K562 (cell line): ENCODE measurements at regions not wholly inside any gene's neighbourhood (a gene's known extent, or its start where the extent isn't known, plus 50 kb on each side); places are given as distances from the start of the nearest gene placed in this dataset.

ENCODE experiments used
- ATAC-seq: fragments of 200-7000 bp; cut with Tn5 transposase; 3 replicates; pipeline ENCODE4 v1.9.1; 2020; ENCODE audit warnings: moderate library complexity
- BruUV-seq: library from RNA; stranded (reverse); fragments of 400-500 nt; replicated peaks from 2 replicates; lab custom pipeline; 2021; lab: Mats Ljungman, UMichigan
- CTCF ChIA-PET: fragments of 300-600 bp; formaldehyde crosslinking; extraction: SDS; loops from one replicate; lab custom pipeline; 2021; ENCODE audit warnings: low intra/inter-chr PET ratio; lab: Yijun Ruan, JAX
- POLR2A ChIA-PET: fragments of 300-600, 350-650 bp; sonication (Branson Sonifier 250); formaldehyde crosslinking; extraction: SDS; loops from one replicate; lab custom pipeline; 2021; ENCODE audit warnings: antibody characterized with exemption, inconsistent platforms; lab: Yijun Ruan, JAX
- DNase-seq, 4 experiments: peaks; one replicate each; pipeline versions ENCODE4 v3.0.0 to v3.0.0-alpha.2; 2011 to 2018; ENCODE audit warnings: low spot score in 3 of 4, mixed read lengths in 3 of 4; ENCODE audit errors: extremely low read depth in 1 of 4
- FAIRE-seq: peaks from 2 replicates; lab custom pipeline; 2011; peaks lifted over from hg19 to GRCh38; lab: Jason Lieb, UNC
- H2AFZ ChIP-seq: 2 replicates; pipeline ENCODE4 v1.6.0; 2011; ENCODE audit warnings: low read depth, low read length, control low read depth, inconsistent platforms
- H3K27ac ChIP-seq: fragments of 200-600 bp; 3 replicates; pipeline ENCODE4 v1.8.0; 2011; ENCODE audit warnings: low read depth, mild to moderate bottlenecking, control low read depth, inconsistent platforms, low read length, moderate library complexity, mixed read lengths; ENCODE audit errors: extremely low read depth
- H3K27me3 ChIP-seq, 2 experiments: fragments of 300-600 bp in 1 of 2; 2 replicates in 1 of 2; 3 replicates in 1 of 2; pipeline versions ENCODE4 v1.6.0 to v1.8.0; 2011; ENCODE audit warnings: inconsistent platforms in 2 of 2, low read length in 2 of 2, mild to moderate bottlenecking in 1 of 2, mixed read lengths in 1 of 2, moderate library complexity in 1 of 2; ENCODE audit not compliant: control insufficient read depth in 2 of 2, insufficient read depth in 2 of 2
- H3K36me3 ChIP-seq: fragments of 300-600 bp; 3 replicates; pipeline ENCODE4 v1.8.0; 2011; ENCODE audit warnings: mild to moderate bottlenecking, low read length, inconsistent platforms; ENCODE audit not compliant: control insufficient read depth, insufficient read depth
- H3K4me1 ChIP-seq, 2 experiments: fragments of 200-600 bp in 1 of 2; replicated peaks in 1 of 2; 2 replicates in 1 of 2; 3 replicates in 1 of 2; pipeline versions ENCODE4 v1.5.1 to v1.8.0; 2011; ENCODE audit warnings: inconsistent platforms in 2 of 2, low read length in 2 of 2, mild to moderate bottlenecking in 1 of 2, mixed read lengths in 1 of 2, moderate library complexity in 1 of 2; ENCODE audit not compliant: control insufficient read depth in 2 of 2, insufficient read depth in 2 of 2
- H3K4me2 ChIP-seq: 2 replicates; pipeline ENCODE4 v1.6.1; 2011; ENCODE audit warnings: low read length, control low read depth, inconsistent platforms, mixed read lengths; ENCODE audit not compliant: insufficient read depth
- H3K4me3 ChIP-seq: fragments of 200-600 bp; sonication (generic), shearing (Covaris generic); 2 replicates; pipeline ENCODE4 v1.5.1; 2016; ENCODE audit warnings: control low read depth, inconsistent platforms
- H3K79me2 ChIP-seq: fragments of 200-600 bp; 3 replicates; pipeline ENCODE4 v1.8.0; 2011; ENCODE audit warnings: low read length, inconsistent platforms; ENCODE audit not compliant: control insufficient read depth, insufficient read depth
- H3K9ac ChIP-seq, 2 experiments: 2 replicates each; pipeline versions ENCODE4 v1.6.0 to v1.6.1; 2011; ENCODE audit warnings: low read depth in 2 of 2, low read length in 2 of 2, control low read depth in 1 of 2, inconsistent platforms in 1 of 2, mild to moderate bottlenecking in 1 of 2, mixed read lengths in 1 of 2; ENCODE audit not compliant: insufficient read depth in 1 of 2
- H3K9me1 ChIP-seq: one replicate; pipeline ENCODE4 v1.6.0; 2011; ENCODE audit warnings: inconsistent platforms, mild to moderate bottlenecking, low read length, moderate library complexity; ENCODE audit not compliant: control insufficient read depth, insufficient read depth
- H3K9me3 ChIP-seq: replicated peaks from 2 replicates; pipeline ENCODE4 v1.5.1; 2011; ENCODE audit warnings: low read depth, low read length, inconsistent platforms; ENCODE audit not compliant: control insufficient read depth, insufficient read depth
- H4K20me1 ChIP-seq: replicated peaks from 2 replicates; pipeline ENCODE4 v1.6.1; 2011; ENCODE audit warnings: low read length, inconsistent platforms, mixed read lengths; ENCODE audit not compliant: control insufficient read depth, insufficient read depth
- CTBP1 ChIP-seq: fragments of 450-650 bp; IDR thresholded peaks from 2 replicates; pipeline ENCODE4 v1.6.1; 2016; ENCODE audit warnings: borderline replicate concordance
- ETS2 ChIP-seq: IDR thresholded peaks from 2 replicates; pipeline ENCODE4 v1.6.1; 2016; ENCODE audit warnings: borderline replicate concordance, missing genetic modification characterization, mild to moderate bottlenecking, moderate library complexity, missing compliant biosample characterization; ENCODE audit not compliant: poor library complexity, severe bottlenecking
- GATAD2B ChIP-seq: fragments of 450-650 bp; IDR thresholded peaks from 2 replicates; pipeline ENCODE4 v1.6.1; 2017; ENCODE audit warnings: mild to moderate bottlenecking, borderline replicate concordance
- MTA1 ChIP-seq: fragments of 450-650 bp; IDR thresholded peaks from 2 replicates; pipeline ENCODE4 v1.6.1; 2017; ENCODE audit warnings: borderline replicate concordance
- NEUROD1 ChIP-seq: fragments of 150-350 bp; IDR thresholded peaks from 2 replicates; pipeline ENCODE4 v1.6.1; 2014; ENCODE audit warnings: borderline replicate concordance, low read length, low read depth; ENCODE audit not compliant: partially characterized antibody
- NFATC3 ChIP-seq: fragments of 450-650 bp; IDR thresholded peaks from 2 replicates; pipeline ENCODE4 v1.6.1; 2017; ENCODE audit warnings: mild to moderate bottlenecking
- ZNF212 ChIP-seq: fragments of 450-650 bp; formaldehyde crosslinking; IDR thresholded peaks from 2 replicates; pipeline ENCODE4 v1.4.0; 2020; ENCODE audit warnings: mild to moderate bottlenecking
- ZNF253 ChIP-seq: fragments of 250-450 bp; sonication (Bioruptor Pico); conservative IDR thresholded peaks from 2 replicates; pipeline ENCODE4 v1.6.1; 2021; ENCODE audit warnings: mild to moderate bottlenecking
- ZNF263 ChIP-seq: sonication (generic); formaldehyde crosslinking; IDR thresholded peaks from 2 replicates; pipeline ENCODE4 v1.8.0; 2022; ENCODE audit warnings: mild to moderate bottlenecking, missing genetic modification reagents, borderline replicate concordance
- ZNF280A ChIP-seq: fragments of 450-650 bp; IDR thresholded peaks from 2 replicates; pipeline ENCODE4 v1.6.1; 2018; ENCODE audit warnings: mild to moderate bottlenecking, low read depth; ENCODE audit not compliant: partially characterized antibody
- WGBS: fragments of 100-300 bp; shearing (Covaris generic); methylation state at CpG from one replicate; pipeline ENCODE4 v1.1.6; 2016; ENCODE audit warnings: low coverage, mixed read lengths; ENCODE audit not compliant: insufficient coverage; ENCODE audit errors: missing lambda C conversion rate; 5-methylcytosine and 5-hydroxymethylcytosine counted together
- in situ Hi-C: fragments of 300-500 bp; cut with MboI; formaldehyde crosslinking; loops from 4 replicates; pipeline ENCODE4 v1.15.0; 2018; ENCODE audit warnings: inconsistent platforms, mixed read lengths
- intact Hi-C: fragments of 100-400 bp; cut with micrococcal nuclease; formaldehyde crosslinking; loops from 2 replicates; pipeline ENCODE4 v1.14.2; 2022

GRCh38 chr2:6064757-6065156 lies 372.6 kb downstream of the SOX11 start:
- Histone ChIP-seq H3K27me3 (no peaks in the 10 kb centered on the region), H3K79me2 (no peaks in the 10 kb centered on the region), H3K4me3 (no peak overlapping the region), H3K9me1 (no peaks in the 10 kb centered on the region), H4K20me1 (no peaks in the 10 kb centered on the region), H3K9ac (no peak overlapping the region), H3K9me3 (no peaks in the 10 kb centered on the region; the same call in 1 of the 2 replicates), H3K4me1 (no peaks in the 10 kb centered on the region), H3K36me3 (no peaks in the 10 kb centered on the region), H2AFZ (no peak overlapping the region), H3K27ac (no peak overlapping the region), H3K4me2 (no peak overlapping the region)
- intact Hi-C loops (no loop called here), in situ Hi-C loops (no loop called here)
- FAIRE-seq (no peak), DNase-seq (no peak), ATAC-seq (no peak)
- POLR2A ChIA-PET, result no interaction called here
- CTCF ChIA-PET, result no interaction called here
- no peak for TF ChIP-seq GATAD2B
- TF ChIP-seq ZNF280A, result no peak
- no peak for TF ChIP-seq ZNF212
- TF ChIP-seq ZNF263, result no peak
- TF ChIP-seq CTBP1, result no peak
- BruUV-seq, result no TSS peak
- WGBS, result 0% methylated on average over 2 of the region's 2 CpGs

- FAIRE-seq (no peak), DNase-seq (no peak), ATAC-seq (no peak)
- no peak overlapping the region for H3K4me3 ChIP-seq
- H3K9ac ChIP-seq, result no peak overlapping the region
- H2AFZ ChIP-seq, result no peak overlapping the region
- no peaks in the 10 kb centered on the region for H3K27me3 ChIP-seq
- 2% methylated on average over 3 of the region's 3 CpGs for WGBS
- no peaks in the 10 kb centered on the region for H3K4me1 ChIP-seq
- H3K79me2 ChIP-seq, result no peaks in the 10 kb centered on the region
- no peak overlapping the region for H3K27ac ChIP-seq
- intact Hi-C loops, result no loop called here
- ChIA-PET POLR2A (no interaction called here), CTCF (no interaction called here)
- in situ Hi-C loops, result no loop called here
- no peaks in the 10 kb centered on the region for H3K36me3 ChIP-seq
- H4K20me1 ChIP-seq, result no peaks in the 10 kb centered on the region
- no peaks in the 10 kb centered on the region; the same call in 1 of the 2 replicates for H3K9me3 ChIP-seq
- BruUV-seq, result no TSS peak
- no peak overlapping the region for H3K4me2 ChIP-seq
- no peak for TF ChIP-seq NFATC3
- TF ChIP-seq ETS2 (tag), result no peak
- TF ChIP-seq ZNF253 (CRISPR knock-in tag), result no peak
- no peak for TF ChIP-seq MTA1
- TF ChIP-seq NEUROD1, result no peak
- no peaks in the 10 kb centered on the region for H3K9me1 ChIP-seq
Observed at GRCh38 chr2:6065703-6066102, 373.5 kb downstream of the SOX11 start.
